ENCODE measurements at regions not wholly inside any gene's neighbourhood (a gene's known extent, or its start where the extent isn't known, plus 50 kb on each side); places are given as distances from the start of the nearest gene placed in this dataset.

- no peak overlapping the region for H2BK20ac ChIP-seq (ENCODE audit: low read length)
- H3K18ac ChIP-seq (ENCODE audit: extremely low read depth, low read length) = no peak overlapping the region
- H2BK120ac ChIP-seq (replicated peaks; ENCODE audit: low read depth, low read length) = no peak overlapping the region
- H3K9me3 ChIP-seq (ENCODE audit: insufficient read depth in 2 of 2, low read depth in 1 of 2, low read length in 1 of 2) = no peaks in the 10 kb centered on the region
- ChIA-PET POLR2A (ENCODE audit: partially characterized antibody) (no interaction called here), CTCF (ENCODE audit: partially characterized antibody) (no interaction called here)
- H3K79me1 ChIP-seq (ENCODE audit: low read depth, low read length) = no peaks in the 10 kb centered on the region
- FAIRE-seq = no peak
- H2BK5ac ChIP-seq (ENCODE audit: low read depth, low read length) = no peak overlapping the region
- no peak overlapping the region for H4K8ac ChIP-seq (ENCODE audit: extremely low read depth, insufficient read depth, low read length)
- no peaks in the 10 kb centered on the region for H4K20me1 ChIP-seq (replicated peaks in 1 of 2; ENCODE audit: control insufficient read depth in 1 of 2, insufficient read depth in 2 of 2, low read length in 2 of 2)
- H2AFZ ChIP-seq (ENCODE audit: low read length) = no peak overlapping the region
- H3K23ac ChIP-seq (ENCODE audit: insufficient read length) = no peak overlapping the region
- no peak overlapping the region for H3K27ac ChIP-seq (ENCODE audit: low read depth, low read length)
- no peak overlapping the region for H2BK12ac ChIP-seq (ENCODE audit: low read depth, low read length)
- H3K27me3 ChIP-seq (replicated peaks in 1 of 4; ENCODE audit: control insufficient read depth in 3 of 4, extremely low read depth in 1 of 4, insufficient read depth in 3 of 4, low read length in 3 of 4) = no peaks in the 10 kb centered on the region
- 62% methylated on average over 1 of the region's 1 CpG; no CpG with 5 or more reads in 1 of the 2 experiments for WGBS, 2 experiments (ENCODE audit: extremely low coverage in 1 of 2, insufficient coverage in 1 of 2, insufficient read length in 1 of 2, insufficient replicate concordance in 2 of 2, low coverage in 1 of 2, low lambda C conversion rate in 2 of 2, missing lambda C conversion rate in 1 of 2)
- no peak overlapping the region for H4K5ac ChIP-seq (ENCODE audit: insufficient read length, low read depth, low read length)
- no peak overlapping the region for H4K91ac ChIP-seq (replicated peaks; ENCODE audit: insufficient read length, low read length)
- DNase-seq (ENCODE audit: low read depth in 1 of 2, low spot score in 2 of 2) = no peak
- no peak overlapping the region for H3K14ac ChIP-seq (ENCODE audit: insufficient read length)
- H2BK15ac ChIP-seq (ENCODE audit: low read length) = no peak overlapping the region
- no peaks in the 10 kb centered on the region for H3K79me2 ChIP-seq (ENCODE audit: control insufficient read depth in 1 of 2, insufficient read depth in 2 of 2, low read length in 2 of 2)
- H3K4me1 ChIP-seq (replicated peaks in 1 of 4; ENCODE audit: control insufficient read depth in 3 of 4, insufficient read depth in 4 of 4, low read length in 3 of 4) = no peaks in the 10 kb centered on the region
- H3K9ac ChIP-seq (replicated peaks in 1 of 4; ENCODE audit: extremely low read depth in 1 of 4, low read depth in 3 of 4, low read length in 3 of 4) = no peak overlapping the region
- no peaks in the 10 kb centered on the region for H3K36me3 ChIP-seq (ENCODE audit: control insufficient read depth in 2 of 4, insufficient read depth in 4 of 4, low read length in 3 of 4)
- no peak for TF ChIP-seq TAF7 (optimal IDR thresholded peaks at IDR 0.05; ENCODE audit: borderline replicate concordance, low read depth, low read length)
- TF ChIP-seq NRF1 (IDR thresholded peaks at IDR 0.05; ENCODE audit: low read depth, low read length) = no peak
- TF ChIP-seq KDM5A (IDR thresholded peaks at IDR 0.05; ENCODE audit: low read length) = no peak
- TF ChIP-seq BCL11A (IDR thresholded peaks at IDR 0.05; ENCODE audit: low read depth in 2 of 2, low read length in 2 of 2) = no peak
- H3K4me2 ChIP-seq (ENCODE audit: insufficient read depth in 1 of 2, low read depth in 2 of 2, low read length in 2 of 2) = no peak overlapping the region
- H3K4ac ChIP-seq (replicated peaks; ENCODE audit: insufficient read length, low read depth, low read length) = no peak overlapping the region
- H2AK5ac ChIP-seq (ENCODE audit: low read depth, low read length) = no peak overlapping the region
- no peak overlapping the region for H3K4me3 ChIP-seq (ENCODE audit: extremely low read depth in 1 of 4, insufficient read depth in 2 of 4, low read depth in 3 of 4, low read length in 4 of 4)
- H3K23me2 ChIP-seq (ENCODE audit: low read depth, low read length) = no peaks in the 10 kb centered on the region
- no peak overlapping the region for H3K56ac ChIP-seq (replicated peaks; ENCODE audit: insufficient read length, low read depth, low read length)
Observed at GRCh38 chr9:15007698-15008097, 97.5 kb upstream of the FREM1 start.
